ENCODE measurements at regions not wholly inside any gene's neighbourhood (a gene's known extent, or its start where the extent isn't known, plus 50 kb on each side); places are given as distances from the start of the nearest gene placed in this dataset.

DNA sequence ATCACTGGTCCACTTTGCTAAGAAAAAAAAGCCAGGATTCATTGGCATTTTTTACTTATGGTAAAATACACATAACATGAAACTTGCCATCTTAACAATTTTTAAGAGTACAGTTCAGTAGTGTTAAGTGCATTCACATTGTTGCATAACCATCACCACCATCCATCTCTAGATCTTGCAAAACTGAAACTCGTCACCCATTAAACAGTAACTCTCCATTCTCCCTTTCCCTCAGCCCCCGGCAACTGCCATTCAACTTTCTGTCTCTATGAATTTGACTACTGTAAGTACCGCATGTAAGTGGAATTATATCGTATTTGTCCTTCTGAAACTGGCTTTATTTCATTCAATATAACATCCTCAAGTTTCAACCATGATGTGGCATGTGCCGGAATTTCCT lies 56.3 kb upstream of the LNX1 start:
- no peak for DNase-seq (ENCODE audit: low spot score)

DNA sequence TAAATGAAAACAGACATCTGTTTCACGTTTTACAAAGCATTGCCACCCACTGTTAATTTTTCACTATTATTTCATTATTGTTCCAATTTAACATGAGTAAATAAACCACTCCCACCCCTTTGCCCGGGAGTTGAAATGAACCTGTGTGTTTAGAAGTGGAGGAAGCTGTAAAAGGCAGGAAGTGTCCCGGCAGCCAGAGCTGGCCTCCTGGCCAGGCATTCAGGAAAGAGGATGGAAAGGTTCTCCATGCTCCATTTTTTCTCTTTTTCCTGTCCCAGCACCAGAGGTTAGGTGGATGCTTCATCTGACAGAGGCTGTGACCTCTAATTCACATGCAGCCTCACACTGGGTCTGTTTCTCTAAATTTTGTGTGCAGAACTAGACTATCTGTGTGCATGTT lies 55.5 kb upstream of the LNX1 start:
- no peak for DNase-seq (ENCODE audit: low spot score)

DNA sequence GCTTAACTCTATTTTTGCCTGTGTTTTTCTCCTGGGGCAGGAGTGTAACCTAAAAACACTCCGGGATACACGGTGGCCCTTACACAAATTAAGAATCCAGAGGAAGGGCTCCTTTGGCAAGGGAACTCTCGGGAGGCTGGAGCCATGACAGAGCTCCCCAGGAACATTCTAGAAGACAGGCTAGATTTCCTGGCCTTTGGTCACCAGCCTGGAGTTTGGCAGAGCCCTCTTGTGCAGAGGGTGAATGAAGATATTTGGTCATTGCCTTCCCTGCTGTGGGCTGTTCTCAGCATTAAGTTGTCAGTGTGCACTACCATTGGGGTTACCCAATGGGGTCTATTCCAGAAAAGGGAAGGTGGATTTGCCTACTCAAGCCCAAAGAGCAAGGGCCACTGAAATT lies 53.8 kb upstream of the LNX1 start:
- DNase-seq (ENCODE audit: low spot score) = no peak

DNA sequence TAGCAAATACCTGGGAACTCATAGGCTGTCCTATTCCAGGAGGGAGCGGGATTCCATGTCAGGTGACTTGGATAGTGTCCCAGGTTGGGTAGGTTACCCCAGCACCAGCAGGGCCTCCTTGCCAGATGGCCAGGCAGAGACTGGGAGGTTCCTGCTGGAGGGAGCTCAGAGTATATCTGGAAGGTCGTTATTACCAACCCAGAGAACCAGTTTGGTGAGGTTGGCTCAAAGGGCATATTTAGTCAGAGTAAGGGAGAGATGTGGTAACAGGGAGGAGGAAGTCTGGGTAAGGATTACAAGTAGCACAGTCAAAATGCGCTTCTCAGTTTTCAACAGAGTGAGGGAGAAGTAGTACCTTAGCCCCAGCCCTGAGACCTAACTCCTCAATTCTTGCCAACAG lies 53.3 kb upstream of the LNX1 start:
- no peak for DNase-seq (ENCODE audit: low spot score)

Measured in H4 (cell line).